ENCODE measurements at regions not wholly inside any gene's neighbourhood (a gene's known extent, or its start where the extent isn't known, plus 50 kb on each side); places are given as distances from the start of the nearest gene placed in this dataset.

GRCh38 chr13:71323266-71323665 lies 543.7 kb downstream of the DACH1 start:
- POLR2A ChIA-PET, result no interaction called here
- 81% methylated on average over 5 of the region's 5 CpGs for WGBS (ENCODE audit: low lambda C conversion rate)
- no peak overlapping the region for H2AFZ ChIP-seq (ENCODE audit: low read depth)

GRCh38 chr13:71320452-71320851 lies 546.6 kb downstream of the DACH1 start:
- DNase-seq, result no peak
- TF ChIP-seq FOSL2 (IDR thresholded peaks at IDR 0.05; ENCODE audit: borderline replicate concordance, low read depth), result no peak
- TF ChIP-seq RXRA (IDR thresholded peaks at IDR 0.05; ENCODE audit: borderline replicate concordance, low read depth), result no peak
- TF ChIP-seq, protein P1, sequence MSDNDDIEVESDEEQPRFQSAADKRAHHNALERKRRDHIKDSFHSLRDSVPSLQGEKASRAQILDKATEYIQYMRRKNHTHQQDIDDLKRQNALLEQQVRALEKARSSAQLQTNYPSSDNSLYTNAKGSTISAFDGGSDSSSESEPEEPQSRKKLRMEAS (IDR thresholded peaks at IDR 0.05; ENCODE audit: low read depth), result no peak
- TF ChIP-seq FOXJ3 (CRISPR knock-in tag; IDR thresholded peaks at IDR 0.05), result no peak
- TF ChIP-seq RFX5 (IDR thresholded peaks at IDR 0.05; ENCODE audit: low read length), result no peak
- peak; percentile 15; the same call in 1 of the 2 replicates for TF ChIP-seq SMC3 (IDR thresholded peaks at IDR 0.05; ENCODE audit: low read depth, low read length)
- no peak for TF ChIP-seq MXI1 (IDR thresholded peaks at IDR 0.05; ENCODE audit: low read depth, low read length)
- no peak for TF ChIP-seq EP300 (IDR thresholded peaks at IDR 0.05; ENCODE audit: borderline replicate concordance in 1 of 2, low read depth in 1 of 2, low read length in 1 of 2)
- TF ChIP-seq GABPA (IDR thresholded peaks at IDR 0.05; ENCODE audit: low read depth), result no peak
- no peak for TF ChIP-seq JUND (IDR thresholded peaks at IDR 0.05)
- TF ChIP-seq REST (IDR thresholded peaks at IDR 0.05; ENCODE audit: low read depth, low read length), result no peak

More at GRCh38 chr13:71323266-71323665, 543.7 kb downstream of the DACH1 start:
- no peak overlapping the region for H3K9ac ChIP-seq
- no peaks in the 10 kb centered on the region for H3K27me3 ChIP-seq (ENCODE audit: insufficient read depth)
- no peaks in the 10 kb centered on the region for H4K20me1 ChIP-seq (ENCODE audit: insufficient read depth)
- no peaks in the 10 kb centered on the region for H3K36me3 ChIP-seq (replicated peaks in 1 of 2; ENCODE audit: control insufficient read depth in 1 of 2, insufficient read depth in 2 of 2, low read length in 1 of 2)
- no peaks in the 10 kb centered on the region for H3K4me1 ChIP-seq (ENCODE audit: control insufficient read depth in 1 of 2, insufficient read depth in 2 of 2, low read depth in 1 of 2, low read length in 1 of 2)
- CTCF ChIA-PET, result no interaction called here
- TF ChIP-seq GATA2 (CRISPR knock-in tag; IDR thresholded peaks at IDR 0.05), result no peak
- no peak for TF ChIP-seq TCF12 (IDR thresholded peaks at IDR 0.05)
- TF ChIP-seq GABPA (IDR thresholded peaks at IDR 0.05; ENCODE audit: low read depth), result no peak
- no peak for TF ChIP-seq RAD21 (IDR thresholded peaks at IDR 0.05; ENCODE audit: low read length)
- TF ChIP-seq, protein P2, sequence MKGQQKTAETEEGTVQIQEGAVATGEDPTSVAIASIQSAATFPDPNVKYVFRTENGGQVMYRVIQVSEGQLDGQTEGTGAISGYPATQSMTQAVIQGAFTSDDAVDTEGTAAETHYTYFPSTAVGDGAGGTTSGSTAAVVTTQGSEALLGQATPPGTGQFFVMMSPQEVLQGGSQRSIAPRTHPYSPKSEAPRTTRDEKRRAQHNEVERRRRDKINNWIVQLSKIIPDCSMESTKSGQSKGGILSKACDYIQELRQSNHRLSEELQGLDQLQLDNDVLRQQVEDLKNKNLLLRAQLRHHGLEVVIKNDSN (IDR thresholded peaks at IDR 0.05; ENCODE audit: borderline replicate concordance, low read depth), result no peak
- TF ChIP-seq EZH2phosphoT487 (IDR thresholded peaks at IDR 0.05; ENCODE audit: borderline replicate concordance, low read depth), result no peak
- no peak for TF ChIP-seq FOXJ3 (CRISPR knock-in tag; IDR thresholded peaks at IDR 0.05)
- TF ChIP-seq, protein P3, sequence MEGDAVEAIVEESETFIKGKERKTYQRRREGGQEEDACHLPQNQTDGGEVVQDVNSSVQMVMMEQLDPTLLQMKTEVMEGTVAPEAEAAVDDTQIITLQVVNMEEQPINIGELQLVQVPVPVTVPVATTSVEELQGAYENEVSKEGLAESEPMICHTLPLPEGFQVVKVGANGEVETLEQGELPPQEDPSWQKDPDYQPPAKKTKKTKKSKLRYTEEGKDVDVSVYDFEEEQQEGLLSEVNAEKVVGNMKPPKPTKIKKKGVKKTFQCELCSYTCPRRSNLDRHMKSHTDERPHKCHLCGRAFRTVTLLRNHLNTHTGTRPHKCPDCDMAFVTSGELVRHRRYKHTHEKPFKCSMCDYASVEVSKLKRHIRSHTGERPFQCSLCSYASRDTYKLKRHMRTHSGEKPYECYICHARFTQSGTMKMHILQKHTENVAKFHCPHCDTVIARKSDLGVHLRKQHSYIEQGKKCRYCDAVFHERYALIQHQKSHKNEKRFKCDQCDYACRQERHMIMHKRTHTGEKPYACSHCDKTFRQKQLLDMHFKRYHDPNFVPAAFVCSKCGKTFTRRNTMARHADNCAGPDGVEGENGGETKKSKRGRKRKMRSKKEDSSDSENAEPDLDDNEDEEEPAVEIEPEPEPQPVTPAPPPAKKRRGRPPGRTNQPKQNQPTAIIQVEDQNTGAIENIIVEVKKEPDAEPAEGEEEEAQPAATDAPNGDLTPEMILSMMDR (IDR thresholded peaks at IDR 0.05), result no peak
- no peak for TF ChIP-seq SIN3A (IDR thresholded peaks at IDR 0.05; ENCODE audit: borderline replicate concordance, low read depth, low read length)
- no peak for TF ChIP-seq YY1 (IDR thresholded peaks at IDR 0.05; ENCODE audit: low read depth)
- no peak for TF ChIP-seq FOSL2 (IDR thresholded peaks at IDR 0.05; ENCODE audit: borderline replicate concordance, low read depth)
- TF ChIP-seq USF2 (IDR thresholded peaks at IDR 0.05; ENCODE audit: borderline replicate concordance, low read depth, low read length), result no peak
- no peak for TF ChIP-seq MXI1 (IDR thresholded peaks at IDR 0.05; ENCODE audit: low read depth, low read length)
- TF ChIP-seq NRF1 (IDR thresholded peaks at IDR 0.05; ENCODE audit: low read depth, low read length), result no peak
- no peak for TF ChIP-seq RFX5 (IDR thresholded peaks at IDR 0.05; ENCODE audit: low read length)
- TF ChIP-seq FOXM1 (IDR thresholded peaks at IDR 0.05; ENCODE audit: low read depth), result no peak
- no peak overlapping the region for H3K4me2 ChIP-seq
- no peaks in the 10 kb centered on the region for H3K9me2 ChIP-seq
- H3K4me3 ChIP-seq (ENCODE audit: low read depth in 2 of 2, low read length in 1 of 2), result no peak overlapping the region
- 0 out of 2 replicates have a peak, but pooled peaks cover 4% of the 10 kb centered on the region for H3K9me3 ChIP-seq
- DNase-seq, result no peak
- no peak overlapping the region for H3K27ac ChIP-seq (ENCODE audit: low read depth in 2 of 2, low read length in 1 of 2)
- H3K79me2 ChIP-seq (ENCODE audit: insufficient read depth), result no peaks in the 10 kb centered on the region
- no peaks in the 10 kb centered on the region for H3F3A ChIP-seq (replicated peaks; ENCODE audit: insufficient read depth)

More at GRCh38 chr13:71320452-71320851, 546.6 kb downstream of the DACH1 start:
- Histone ChIP-seq H3K4me3 (ENCODE audit: low read depth in 2 of 2, low read length in 1 of 2) (peak overlapping the region in 1 of 2 experiments; percentile 42; a peak in 1 of 4 replicates), H3K27ac (ENCODE audit: low read depth in 2 of 2, low read length in 1 of 2) (no peak overlapping the region), H3K9ac (no peak overlapping the region), H3K9me2 (no peaks in the 10 kb centered on the region), H3K4me1 (ENCODE audit: control insufficient read depth in 1 of 2, insufficient read depth in 2 of 2, low read depth in 1 of 2, low read length in 1 of 2) (peaks cover 0 to 9% of the 10 kb centered on the region in 2 experiments; a peak in 1 of 4 replicates), H3K9me3 (0 out of 2 replicates have a peak, but pooled peaks cover 4% of the 10 kb centered on the region), H3K36me3 (replicated peaks in 1 of 2; ENCODE audit: control insufficient read depth in 1 of 2, insufficient read depth in 2 of 2, low read length in 1 of 2) (no peaks in the 10 kb centered on the region), H2AFZ (ENCODE audit: low read depth) (no peak overlapping the region), H3K4me2 (no peak overlapping the region), H4K20me1 (ENCODE audit: insufficient read depth) (no peaks in the 10 kb centered on the region), H3K27me3 (ENCODE audit: insufficient read depth) (no peaks in the 10 kb centered on the region), H3F3A (replicated peaks; ENCODE audit: insufficient read depth) (no peaks in the 10 kb centered on the region), H3K79me2 (ENCODE audit: insufficient read depth) (no peaks in the 10 kb centered on the region)
- ChIA-PET CTCF (interaction anchor here (0.6 to 0.9 kb wide), 2 partner anchors 352 to 559 kb away, joined by 3 read pairs; no protein-coding TSS in a partner anchor), POLR2A (no interaction called here)
- 17% methylated on average over 1 of the region's 1 CpG for WGBS (ENCODE audit: low lambda C conversion rate)
